Glutamatergic neuron (in vitro differentiated cells): ENCODE measurements at regions not wholly inside any gene's neighbourhood (a gene's known extent, or its start where the extent isn't known, plus 50 kb on each side); places are given as distances from the start of the nearest gene placed in this dataset.
"Not testable (repeated sequence)": the region's sequence is repeated elsewhere in the genome, so short reads cannot be mapped to it uniquely, and the experiment has no call there.

Source experiments
- DNase-seq: peaks from one replicate; pipeline ENCODE4 v3.0.0; 2022
- H3K27ac Mint-ChIP-seq: one replicate; pipeline ENCODE4 v1.8.0; 2020; ENCODE audit warnings: mild to moderate bottlenecking, mixed read lengths, inconsistent platforms; ENCODE audit not compliant: unreplicated experiment
- H3K27me3 Mint-ChIP-seq: one replicate; pipeline ENCODE4 v1.8.0; 2020; ENCODE audit warnings: mild to moderate bottlenecking, moderate library complexity, mixed read lengths, inconsistent platforms; ENCODE audit not compliant: unreplicated experiment
- H3K36me3 Mint-ChIP-seq: one replicate; pipeline ENCODE4 v1.8.0; 2020; ENCODE audit warnings: mild to moderate bottlenecking, mixed read lengths, inconsistent platforms; ENCODE audit not compliant: unreplicated experiment
- H3K4me1 Mint-ChIP-seq: one replicate; pipeline ENCODE4 v1.8.0; 2020; ENCODE audit warnings: mild to moderate bottlenecking, low read depth, mixed read lengths, inconsistent platforms; ENCODE audit not compliant: unreplicated experiment
- H3K4me3 Mint-ChIP-seq: one replicate; pipeline ENCODE4 v1.8.0; 2020; ENCODE audit warnings: mild to moderate bottlenecking, mixed read lengths, inconsistent platforms; ENCODE audit not compliant: unreplicated experiment
- H3K9me3 Mint-ChIP-seq: one replicate; pipeline ENCODE4 v1.8.0; 2020; ENCODE audit warnings: mild to moderate bottlenecking, moderate library complexity, mixed read lengths, inconsistent platforms; ENCODE audit not compliant: unreplicated experiment
- TF ChIP-seq, protein P1 (sequence below): fragments of 200-600 bp; sonication (generic); IDR thresholded peaks from one replicate; pipeline ENCODE4 v1.5.0; 2021; ENCODE audit not compliant: partially characterized antibody, unreplicated experiment

GRCh38 chr18:38750751-38751150 is 1185.2 kb upstream of the CELF4 start:
- no peak for DNase-seq
- H3K4me3 Mint-ChIP-seq, result no peak overlapping the region

GRCh38 chr18:38747153-38747552 is 1181.6 kb upstream of the CELF4 start:
- H3K27ac Mint-ChIP-seq, result no peak overlapping the region
- H3K36me3 Mint-ChIP-seq, result no peaks in the 10 kb centered on the region
- TF ChIP-seq, protein P1, sequence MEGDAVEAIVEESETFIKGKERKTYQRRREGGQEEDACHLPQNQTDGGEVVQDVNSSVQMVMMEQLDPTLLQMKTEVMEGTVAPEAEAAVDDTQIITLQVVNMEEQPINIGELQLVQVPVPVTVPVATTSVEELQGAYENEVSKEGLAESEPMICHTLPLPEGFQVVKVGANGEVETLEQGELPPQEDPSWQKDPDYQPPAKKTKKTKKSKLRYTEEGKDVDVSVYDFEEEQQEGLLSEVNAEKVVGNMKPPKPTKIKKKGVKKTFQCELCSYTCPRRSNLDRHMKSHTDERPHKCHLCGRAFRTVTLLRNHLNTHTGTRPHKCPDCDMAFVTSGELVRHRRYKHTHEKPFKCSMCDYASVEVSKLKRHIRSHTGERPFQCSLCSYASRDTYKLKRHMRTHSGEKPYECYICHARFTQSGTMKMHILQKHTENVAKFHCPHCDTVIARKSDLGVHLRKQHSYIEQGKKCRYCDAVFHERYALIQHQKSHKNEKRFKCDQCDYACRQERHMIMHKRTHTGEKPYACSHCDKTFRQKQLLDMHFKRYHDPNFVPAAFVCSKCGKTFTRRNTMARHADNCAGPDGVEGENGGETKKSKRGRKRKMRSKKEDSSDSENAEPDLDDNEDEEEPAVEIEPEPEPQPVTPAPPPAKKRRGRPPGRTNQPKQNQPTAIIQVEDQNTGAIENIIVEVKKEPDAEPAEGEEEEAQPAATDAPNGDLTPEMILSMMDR, result no peak
- H3K9me3 Mint-ChIP-seq, result no peaks in the 10 kb centered on the region
- no peak for DNase-seq
- no peaks in the 10 kb centered on the region for H3K4me1 Mint-ChIP-seq
- no peaks in the 10 kb centered on the region for H3K27me3 Mint-ChIP-seq
- no peak overlapping the region for H3K4me3 Mint-ChIP-seq

More at GRCh38 chr18:38750751-38751150, 1185.2 kb upstream of the CELF4 start:
- no peaks in the 10 kb centered on the region for H3K4me1 Mint-ChIP-seq
- no peak overlapping the region for H3K27ac Mint-ChIP-seq
- H3K36me3 Mint-ChIP-seq, result no peaks in the 10 kb centered on the region
- TF ChIP-seq, protein P1, result no peak
- H3K27me3 Mint-ChIP-seq, result no peaks in the 10 kb centered on the region
- no peaks in the 10 kb centered on the region for H3K9me3 Mint-ChIP-seq

- not testable (repeated sequence) for H3K4me1 Mint-ChIP-seq, H3K27ac Mint-ChIP-seq, H3K4me3 Mint-ChIP-seq, DNase-seq, H3K36me3 Mint-ChIP-seq, H3K9me3 Mint-ChIP-seq, H3K27me3 Mint-ChIP-seq
These were observed 1154.6 kb upstream of the CELF4 start for GRCh38 chr18:38720181-38720580.

DNA sequence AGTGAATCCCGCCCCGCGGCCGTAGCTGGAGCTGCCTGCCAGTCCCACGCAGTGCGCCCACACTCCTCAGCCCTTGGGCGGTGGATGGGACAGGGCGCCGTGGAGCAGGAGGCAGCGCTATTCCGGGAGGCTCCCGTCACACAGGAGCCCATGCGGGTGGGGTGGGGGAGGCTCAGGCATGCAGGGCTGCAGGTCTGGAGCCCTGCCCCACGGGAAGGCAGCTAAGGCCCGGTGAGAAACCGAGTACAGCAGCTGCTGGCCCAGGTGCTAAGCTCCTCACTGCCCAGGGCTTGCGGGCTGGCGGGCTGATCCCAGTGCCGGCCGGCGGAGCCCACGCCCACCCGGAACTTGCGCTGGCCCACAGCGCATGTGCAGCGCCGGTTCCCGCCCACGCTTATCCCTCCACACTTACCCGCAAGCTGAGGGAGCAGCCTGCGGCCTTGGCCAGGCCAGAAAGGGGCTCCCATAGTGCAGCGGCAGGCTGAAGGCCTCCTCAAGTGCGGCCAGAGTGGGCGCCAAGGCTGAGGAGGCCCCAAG is 1152.8 kb upstream of the CELF4 start:
- TF ChIP-seq, protein P1, result no peak
- H3K27me3 Mint-ChIP-seq, result no peaks in the 10 kb centered on the region
- H3K4me3 Mint-ChIP-seq, result no peak overlapping the region
- H3K36me3 Mint-ChIP-seq, result peaks cover 5% of the 10 kb centered on the region
- no peak overlapping the region for H3K27ac Mint-ChIP-seq
- H3K9me3 Mint-ChIP-seq, result peaks cover 3% of the 10 kb centered on the region
- no peaks in the 10 kb centered on the region for H3K4me1 Mint-ChIP-seq
- DNase-seq, result no peak

- no peak overlapping the region for H3K4me3 Mint-ChIP-seq
- H3K27ac Mint-ChIP-seq, result no peak overlapping the region
- no peaks in the 10 kb centered on the region for H3K36me3 Mint-ChIP-seq
- DNase-seq, result no peak
- TF ChIP-seq, protein P1, result no peak
- no peaks in the 10 kb centered on the region for H3K4me1 Mint-ChIP-seq
- H3K9me3 Mint-ChIP-seq, result no peaks in the 10 kb centered on the region
- H3K27me3 Mint-ChIP-seq, result no peaks in the 10 kb centered on the region
These were observed 1143.5 kb upstream of the CELF4 start for GRCh38 chr18:38709122-38709521.
